HCT116 (cell line): ENCODE measurements at regions not wholly inside any gene's neighbourhood (a gene's known extent, or its start where the extent isn't known, plus 50 kb on each side); places are given as distances from the start of the nearest gene placed in this dataset.

ENCODE experiments used
- ELF1 ChIP-seq: IDR thresholded peaks from 2 replicates; pipeline ENCODE4 v1.6.1; 2012; ENCODE audit warnings: low read depth, borderline replicate concordance
- EZH2 ChIP-seq: fragments of 200-600 bp; sonication (generic); IDR thresholded peaks from 2 replicates; pipeline ENCODE4 v1.6.1; 2017; ENCODE audit warnings: antibody characterized with exemption, mixed run types
- EZH2phosphoT487 ChIP-seq: fragments of 200-600 bp; IDR thresholded peaks from 2 replicates; pipeline ENCODE4 v1.6.1; 2018; ENCODE audit warnings: antibody characterized with exemption, borderline replicate concordance
- POLR2A ChIP-seq: IDR thresholded peaks from 2 replicates; pipeline ENCODE4 v1.7.0; 2011; ENCODE audit warnings: borderline replicate concordance; ENCODE audit not compliant: insufficient read depth, insufficient read length; ENCODE audit errors: extremely low read depth
- POLR2AphosphoS5 ChIP-seq: IDR thresholded peaks from 2 replicates; pipeline ENCODE4 v1.6.1; 2011; ENCODE audit warnings: mild to moderate bottlenecking, low read depth, low read length, moderate library complexity
- RAD21 ChIP-seq: IDR thresholded peaks from 2 replicates; pipeline ENCODE4 v1.6.1; 2012; ENCODE audit warnings: low read depth, mild to moderate bottlenecking
- TCF7L2 ChIP-seq: IDR thresholded peaks from 2 replicates; pipeline ENCODE4 v1.7.0; 2011; ENCODE audit warnings: borderline replicate concordance, inconsistent platforms; ENCODE audit not compliant: insufficient read depth, insufficient read length; ENCODE audit errors: extremely low read depth
- ZFX ChIP-seq: fragments of 450-650 bp; IDR thresholded peaks from 2 replicates; pipeline ENCODE4 v1.6.1; 2017
- TF ChIP-seq, protein P1 (sequence below), 3 experiments: fragments of 200-600 bp in 1 of 3; sonication (generic) in 1 of 3; IDR thresholded peaks in 2 of 3; conservative IDR thresholded peaks in 1 of 3; 2 replicates each; pipeline ENCODE4 v1.5.1; 2012 to 2017; ENCODE audit warnings: low read depth in 2 of 3, low read length in 2 of 3, antibody characterized with exemption in 1 of 3, borderline replicate concordance in 1 of 3, control low read depth in 1 of 3, mild to moderate bottlenecking in 1 of 3, mixed read lengths in 1 of 3, mixed run types in 1 of 3, moderate library complexity in 1 of 3; ENCODE audit not compliant: insufficient read depth in 1 of 3

DNA sequence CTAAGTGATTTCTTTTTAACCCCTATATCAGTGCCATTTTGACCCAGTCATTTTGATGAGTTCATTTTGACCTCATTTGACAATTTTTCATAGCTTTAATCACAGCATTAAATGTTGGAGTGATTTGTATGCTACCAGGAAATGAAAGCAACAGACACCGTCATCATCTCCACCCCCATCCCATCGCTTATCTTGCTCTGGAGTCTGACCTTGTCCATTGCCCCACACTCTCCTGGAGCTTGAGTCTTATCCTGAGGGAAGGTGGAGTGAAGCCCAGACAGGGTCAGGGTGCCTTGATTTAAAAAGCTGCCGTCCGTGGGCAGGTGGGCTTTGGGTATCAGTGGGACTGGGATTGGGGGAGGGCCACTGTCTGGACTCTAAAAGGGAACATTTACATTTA, 94.7 kb upstream of the JCAD start:
- no peak for TF ChIP-seq TCF7L2
- TF ChIP-seq POLR2AphosphoS5 = no peak
- TF ChIP-seq RAD21 = no peak
- TF ChIP-seq, protein P1, sequence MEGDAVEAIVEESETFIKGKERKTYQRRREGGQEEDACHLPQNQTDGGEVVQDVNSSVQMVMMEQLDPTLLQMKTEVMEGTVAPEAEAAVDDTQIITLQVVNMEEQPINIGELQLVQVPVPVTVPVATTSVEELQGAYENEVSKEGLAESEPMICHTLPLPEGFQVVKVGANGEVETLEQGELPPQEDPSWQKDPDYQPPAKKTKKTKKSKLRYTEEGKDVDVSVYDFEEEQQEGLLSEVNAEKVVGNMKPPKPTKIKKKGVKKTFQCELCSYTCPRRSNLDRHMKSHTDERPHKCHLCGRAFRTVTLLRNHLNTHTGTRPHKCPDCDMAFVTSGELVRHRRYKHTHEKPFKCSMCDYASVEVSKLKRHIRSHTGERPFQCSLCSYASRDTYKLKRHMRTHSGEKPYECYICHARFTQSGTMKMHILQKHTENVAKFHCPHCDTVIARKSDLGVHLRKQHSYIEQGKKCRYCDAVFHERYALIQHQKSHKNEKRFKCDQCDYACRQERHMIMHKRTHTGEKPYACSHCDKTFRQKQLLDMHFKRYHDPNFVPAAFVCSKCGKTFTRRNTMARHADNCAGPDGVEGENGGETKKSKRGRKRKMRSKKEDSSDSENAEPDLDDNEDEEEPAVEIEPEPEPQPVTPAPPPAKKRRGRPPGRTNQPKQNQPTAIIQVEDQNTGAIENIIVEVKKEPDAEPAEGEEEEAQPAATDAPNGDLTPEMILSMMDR (IDR thresholded peaks at IDR 0.05 in 2 of 3, conservative IDR thresholded peaks at IDR 0.05 in 1 of 3; ENCODE audit: borderline replicate concordance in 1 of 3, insufficient read depth in 1 of 3, low read depth in 2 of 3, low read length in 2 of 3) = no peak
- no peak for TF ChIP-seq EZH2
- TF ChIP-seq ZFX = no peak
- TF ChIP-seq EZH2phosphoT487 = no peak
- TF ChIP-seq POLR2A = no peak
- no peak for TF ChIP-seq ELF1
